A549 (cell line): ENCODE measurements at regions not wholly inside any gene's neighbourhood (a gene's known extent, or its start where the extent isn't known, plus 50 kb on each side); places are given as distances from the start of the nearest gene placed in this dataset.

Experiments used
- ATAC-seq, 2 experiments: fragments of 200-7000 bp in 1 of 2; fragments of >200 bp in 1 of 2; cut with Nextera tagmentation in 1 of 2; cut with Tn5 transposase in 1 of 2; 3 replicates each; pipeline versions ENCODE4 v1.8.0 to v1.9.1; 2018 to 2020; ENCODE audit warnings: mild to moderate bottlenecking in 1 of 2, moderate library complexity in 1 of 2
- CTCF ChIA-PET: fragments of 300-600 bp; sonication (Branson Sonifier 250); formaldehyde crosslinking; extraction: SDS; loops from one replicate; lab custom pipeline; 2021; ENCODE audit warnings: antibody characterized with exemption, inconsistent platforms; lab: Yijun Ruan, JAX
- POLR2A ChIA-PET: fragments of 350-600 bp; formaldehyde crosslinking; extraction: SDS; loops from one replicate; lab custom pipeline; 2021; ENCODE audit warnings: antibody characterized with exemption, inconsistent platforms; lab: Yijun Ruan, JAX
- DNase-seq, 2 experiments: peaks; one replicate each; pipeline versions ENCODE4 v3.0.0 to v3.0.0-alpha.2; 2011 to 2016; ENCODE audit warnings: low read depth in 1 of 2, low spot score in 1 of 2
- FAIRE-seq: peaks from 2 replicates; lab custom pipeline; 2011; peaks lifted over from hg19 to GRCh38; lab: Jason Lieb, UNC
- H3K27ac ChIP-seq, 2 experiments: fragments of >200 bp; sonication (Bioruptor Twin); formaldehyde crosslinking; 3 replicates each; pipeline ENCODE4 v1.5.1; 2016 to 2017
- H3K4me1 ChIP-seq: fragments of >200 bp; sonication (Bioruptor Twin); formaldehyde crosslinking; 3 replicates; pipeline ENCODE4 v1.6.1; 2016
- H3K4me2 ChIP-seq: fragments of >200 bp; sonication (Bioruptor Twin); formaldehyde crosslinking; 3 replicates; pipeline ENCODE4 v1.6.1; 2016
- H3K4me3 ChIP-seq: fragments of >200 bp; sonication (Bioruptor Twin); formaldehyde crosslinking; 3 replicates; pipeline ENCODE4 v1.5.1; 2016
- H3K9me3 ChIP-seq: fragments of >200 bp; sonication (Bioruptor Twin); formaldehyde crosslinking; 3 replicates; pipeline ENCODE4 v1.6.1; 2016
- ATOH8 ChIP-seq: fragments of 250-450 bp; sonication (Bioruptor Pico); IDR thresholded peaks from 2 replicates; pipeline ENCODE4 v1.5.0; 2020; ENCODE audit warnings: low read depth, mild to moderate bottlenecking, moderate library complexity
- CBX8 ChIP-seq: fragments of 200-600 bp; sonication (generic); IDR thresholded peaks from 2 replicates; pipeline ENCODE4 v1.6.1; 2016
- CEBPB ChIP-seq, 2 experiments: fragments of >200 bp in 1 of 2; sonication (Bioruptor Twin) in 1 of 2; formaldehyde crosslinking in 1 of 2; IDR thresholded peaks; 2 replicates each; pipeline ENCODE4 v1.6.1; 2012 to 2016
- CHD4 ChIP-seq: fragments of 200-600 bp; sonication (generic); IDR thresholded peaks from 2 replicates; pipeline ENCODE4 v1.6.1; 2016; ENCODE audit warnings: antibody characterized with exemption, mild to moderate bottlenecking, borderline replicate concordance
- CTCF ChIP-seq: fragments of >200 bp; sonication (Bioruptor Twin); formaldehyde crosslinking; IDR thresholded peaks from 3 replicates; pipeline ENCODE4 v1.5.1; 2016
- EHMT2 ChIP-seq: fragments of 200-600 bp; sonication (generic); IDR thresholded peaks from 2 replicates; pipeline ENCODE4 v1.6.1; 2016; ENCODE audit warnings: antibody characterized with exemption, low read depth, mild to moderate bottlenecking, moderate library complexity
- EP300 ChIP-seq, 2 experiments: fragments of >200 bp; sonication (Bioruptor Twin); formaldehyde crosslinking; IDR thresholded peaks; 2 replicates in 1 of 2; 3 replicates in 1 of 2; pipeline ENCODE4 v1.6.1; 2016 to 2017
- ESRRA ChIP-seq: fragments of 150-350 bp; IDR thresholded peaks from 2 replicates; pipeline ENCODE4 v1.6.1; 2014; ENCODE audit warnings: mild to moderate bottlenecking, low read length, borderline replicate concordance
- HMGXB4 ChIP-seq: fragments of 250-450 bp; sonication (Bioruptor Pico); IDR thresholded peaks from 2 replicates; pipeline ENCODE4 v1.5.0; 2021; ENCODE audit warnings: mild to moderate bottlenecking, moderate library complexity, borderline replicate concordance
- HOXA7 ChIP-seq: fragments of 250-450 bp; sonication (Bioruptor Pico); IDR thresholded peaks from 2 replicates; pipeline ENCODE4 v1.5.0; 2020; ENCODE audit warnings: mild to moderate bottlenecking, moderate library complexity
- HOXB13 ChIP-seq: fragments of 250-450 bp; sonication (Bioruptor Pico); IDR thresholded peaks from 2 replicates; pipeline ENCODE4 v1.5.0; 2020; ENCODE audit warnings: low read depth, mild to moderate bottlenecking, moderate library complexity
- HOXB5 ChIP-seq: fragments of 250-450 bp; sonication (Bioruptor Pico); IDR thresholded peaks from 2 replicates; pipeline ENCODE4 v1.5.0; 2020; ENCODE audit warnings: mild to moderate bottlenecking, moderate library complexity
- JUN ChIP-seq, 2 experiments: fragments of >200 bp; sonication (Bioruptor Twin); formaldehyde crosslinking; IDR thresholded peaks; 2 replicates in 1 of 2; 3 replicates in 1 of 2; pipeline ENCODE4 v1.6.1; 2016 to 2017
- NFE2L2 ChIP-seq: fragments of 150-350 bp; conservative IDR thresholded peaks from 2 replicates; pipeline ENCODE4 v1.6.1; 2014; ENCODE audit warnings: low read length
- NR3C1 ChIP-seq: fragments of >200 bp; sonication (Bioruptor Twin); formaldehyde crosslinking; IDR thresholded peaks from 3 replicates; pipeline ENCODE4 v1.6.1; 2017
- PBX3 ChIP-seq: IDR thresholded peaks from 2 replicates; pipeline ENCODE4 v1.6.1; 2012
- RFX5 ChIP-seq: fragments of 450-650 bp; IDR thresholded peaks from 2 replicates; pipeline ENCODE4 v1.7.1; 2014; ENCODE audit warnings: antibody characterized with exemption, mild to moderate bottlenecking, moderate library complexity
- TFCP2L1 ChIP-seq: fragments of 250-450 bp; sonication (Bioruptor Pico); IDR thresholded peaks from 2 replicates; pipeline ENCODE4 v1.5.0; 2021; ENCODE audit warnings: mild to moderate bottlenecking
- ZSCAN20 ChIP-seq: fragments of 250-450 bp; sonication (Bioruptor Pico); IDR thresholded peaks from 2 replicates; pipeline ENCODE4 v1.8.0; 2022; ENCODE audit warnings: mild to moderate bottlenecking, moderate library complexity
- WGBS: methylation state at CpG from one replicate; pipeline ENCODE4 v1.1.6; 2017; ENCODE audit errors: missing lambda C conversion rate; 5-methylcytosine and 5-hydroxymethylcytosine counted together
- TF ChIP-seq, protein P1 (sequence below): fragments of 200-600 bp; sonication (generic); IDR thresholded peaks from 2 replicates; pipeline ENCODE4 v1.6.1; 2016; ENCODE audit warnings: antibody characterized with exemption, mild to moderate bottlenecking, moderate library complexity
- TF ChIP-seq, protein P2 (sequence below): fragments of 450-650 bp; IDR thresholded peaks from 2 replicates; pipeline ENCODE4 v1.6.1; 2014; ENCODE audit warnings: antibody characterized with exemption

- no peaks in the 10 kb centered on the region for H3K9me3 ChIP-seq
- ATAC-seq (no peak), DNase-seq (no peak), FAIRE-seq (no peak)
- ChIA-PET CTCF (no interaction called here), POLR2A (no interaction called here)
- no peaks in the 10 kb centered on the region for H3K4me1 ChIP-seq
- 0% methylated on average over 1 of the region's 1 CpG for WGBS
- no peak overlapping the region for H3K27ac ChIP-seq
- TF ChIP-seq CEBPB (IDR thresholded peaks at IDR 0.05) (no peak), NR3C1 (no peak), EP300 (IDR thresholded peaks at IDR 0.05) (no peak), CHD4 (no peak), ESRRA (no peak)
- H3K4me3 ChIP-seq = no peak overlapping the region
- no peak overlapping the region for H3K4me2 ChIP-seq
Observed at GRCh38 chr3:146827836-146828235, 222.7 kb upstream of the PLSCR5 start.

GRCh38 chr3:146823622-146824021 is 218.5 kb upstream of the PLSCR5 start:
- no peak overlapping the region for H3K4me2 ChIP-seq
- H3K9me3 ChIP-seq = no peaks in the 10 kb centered on the region
- H3K4me1 ChIP-seq = no peaks in the 10 kb centered on the region
- H3K4me3 ChIP-seq = no peak overlapping the region
- POLR2A ChIA-PET = no interaction called here
- CTCF ChIA-PET = no interaction called here
- TF ChIP-seq PBX3 (no peak), RFX5 (no peak), CTCF (no peak), HOXB5 (CRISPR knock-in tag) (no peak), JUN (IDR thresholded peaks at IDR 0.05) (no peak)
- TF ChIP-seq, protein P1, sequence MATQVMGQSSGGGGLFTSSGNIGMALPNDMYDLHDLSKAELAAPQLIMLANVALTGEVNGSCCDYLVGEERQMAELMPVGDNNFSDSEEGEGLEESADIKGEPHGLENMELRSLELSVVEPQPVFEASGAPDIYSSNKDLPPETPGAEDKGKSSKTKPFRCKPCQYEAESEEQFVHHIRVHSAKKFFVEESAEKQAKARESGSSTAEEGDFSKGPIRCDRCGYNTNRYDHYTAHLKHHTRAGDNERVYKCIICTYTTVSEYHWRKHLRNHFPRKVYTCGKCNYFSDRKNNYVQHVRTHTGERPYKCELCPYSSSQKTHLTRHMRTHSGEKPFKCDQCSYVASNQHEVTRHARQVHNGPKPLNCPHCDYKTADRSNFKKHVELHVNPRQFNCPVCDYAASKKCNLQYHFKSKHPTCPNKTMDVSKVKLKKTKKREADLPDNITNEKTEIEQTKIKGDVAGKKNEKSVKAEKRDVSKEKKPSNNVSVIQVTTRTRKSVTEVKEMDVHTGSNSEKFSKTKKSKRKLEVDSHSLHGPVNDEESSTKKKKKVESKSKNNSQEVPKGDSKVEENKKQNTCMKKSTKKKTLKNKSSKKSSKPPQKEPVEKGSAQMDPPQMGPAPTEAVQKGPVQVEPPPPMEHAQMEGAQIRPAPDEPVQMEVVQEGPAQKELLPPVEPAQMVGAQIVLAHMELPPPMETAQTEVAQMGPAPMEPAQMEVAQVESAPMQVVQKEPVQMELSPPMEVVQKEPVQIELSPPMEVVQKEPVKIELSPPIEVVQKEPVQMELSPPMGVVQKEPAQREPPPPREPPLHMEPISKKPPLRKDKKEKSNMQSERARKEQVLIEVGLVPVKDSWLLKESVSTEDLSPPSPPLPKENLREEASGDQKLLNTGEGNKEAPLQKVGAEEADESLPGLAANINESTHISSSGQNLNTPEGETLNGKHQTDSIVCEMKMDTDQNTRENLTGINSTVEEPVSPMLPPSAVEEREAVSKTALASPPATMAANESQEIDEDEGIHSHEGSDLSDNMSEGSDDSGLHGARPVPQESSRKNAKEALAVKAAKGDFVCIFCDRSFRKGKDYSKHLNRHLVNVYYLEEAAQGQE = no peak
- H3K27ac ChIP-seq = no peak overlapping the region
- no peak for DNase-seq
- WGBS = 5% methylated on average over 1 of the region's 1 CpG
- ATAC-seq = no peak
- FAIRE-seq = no peak

DNA sequence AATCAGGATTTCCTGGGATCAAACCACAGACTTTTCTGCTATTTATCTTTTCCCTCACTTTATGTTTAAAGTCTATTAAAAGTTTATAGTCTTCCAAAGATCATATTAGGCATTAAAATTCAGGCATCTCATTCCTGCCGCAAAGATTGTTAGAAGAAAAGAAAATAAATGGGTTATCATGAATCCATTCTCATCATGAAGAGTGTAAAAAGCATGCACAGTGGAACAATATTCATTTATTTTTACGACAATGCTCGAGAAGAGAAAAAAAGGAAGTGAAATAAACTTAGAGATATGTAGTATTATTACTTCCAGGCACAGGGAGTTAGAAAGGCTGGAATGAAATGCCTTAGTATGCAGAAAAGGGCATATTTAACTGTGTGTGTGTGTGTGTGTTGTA is 213.7 kb upstream of the PLSCR5 start:
- no peak for DNase-seq
- POLR2A ChIA-PET = no interaction called here
- Histone ChIP-seq H3K9me3 (no peaks in the 10 kb centered on the region), H3K4me2 (no peak overlapping the region), H3K4me3 (no peak overlapping the region), H3K27ac (no peak overlapping the region), H3K4me1 (no peaks in the 10 kb centered on the region)
- no peak for ATAC-seq
- no peak for TF ChIP-seq HOXA7 (CRISPR knock-in tag)
- TF ChIP-seq HOXB13 (CRISPR knock-in tag) = no peak
- no peak for TF ChIP-seq ATOH8 (CRISPR knock-in tag)
- TF ChIP-seq CBX8 = no peak
- TF ChIP-seq PBX3 = no peak
- TF ChIP-seq HOXB5 (CRISPR knock-in tag) = no peak
- TF ChIP-seq, protein P2, sequence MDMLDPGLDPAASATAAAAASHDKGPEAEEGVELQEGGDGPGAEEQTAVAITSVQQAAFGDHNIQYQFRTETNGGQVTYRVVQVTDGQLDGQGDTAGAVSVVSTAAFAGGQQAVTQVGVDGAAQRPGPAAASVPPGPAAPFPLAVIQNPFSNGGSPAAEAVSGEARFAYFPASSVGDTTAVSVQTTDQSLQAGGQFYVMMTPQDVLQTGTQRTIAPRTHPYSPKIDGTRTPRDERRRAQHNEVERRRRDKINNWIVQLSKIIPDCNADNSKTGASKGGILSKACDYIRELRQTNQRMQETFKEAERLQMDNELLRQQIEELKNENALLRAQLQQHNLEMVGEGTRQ = no peak
- TF ChIP-seq EHMT2 = no peak
- TF ChIP-seq TFCP2L1 (CRISPR knock-in tag) = no peak
- no peak for TF ChIP-seq CEBPB (IDR thresholded peaks at IDR 0.05)
- no peak for TF ChIP-seq ZSCAN20 (CRISPR knock-in tag)
- no peak for TF ChIP-seq HMGXB4 (CRISPR knock-in tag)
- TF ChIP-seq NFE2L2 = no peak
- WGBS = 34% methylated on average over 3 of the region's 3 CpGs
- FAIRE-seq = no peak
- CTCF ChIA-PET = no interaction called here
